Osteoblast (primary cell): ENCODE measurements at regions not wholly inside any gene's neighbourhood (a gene's known extent, or its start where the extent isn't known, plus 50 kb on each side); places are given as distances from the start of the nearest gene placed in this dataset.

ENCODE experiments used
- DNase-seq: peaks from one replicate; pipeline ENCODE4 v3.0.0; 2011; ENCODE audit warnings: low spot score, mixed read lengths; ENCODE audit not compliant: insufficient read length; ENCODE audit errors: missing footprints
- H2AFZ ChIP-seq: 2 replicates; pipeline ENCODE4 v1.6.0; 2011; ENCODE audit warnings: mild to moderate bottlenecking, low read length
- H3K27ac ChIP-seq: 2 replicates; pipeline ENCODE4 v1.5.1; 2011; ENCODE audit warnings: mild to moderate bottlenecking, low read depth, low read length, moderate library complexity
- H3K27me3 ChIP-seq: 2 replicates; pipeline ENCODE4 v1.6.0; 2012; ENCODE audit warnings: mild to moderate bottlenecking, control low read depth, inconsistent platforms, low read length, moderate library complexity; ENCODE audit not compliant: insufficient read depth
- H3K36me3 ChIP-seq: 2 replicates; pipeline ENCODE4 v1.5.1; 2011; ENCODE audit warnings: mild to moderate bottlenecking, low read length, control low read depth, moderate library complexity; ENCODE audit not compliant: insufficient read depth
- H3K4me1 ChIP-seq: 2 replicates; pipeline ENCODE4 v1.5.1; 2011; ENCODE audit warnings: mild to moderate bottlenecking, low read length, control low read depth, moderate library complexity; ENCODE audit not compliant: insufficient read depth
- H3K4me2 ChIP-seq: 2 replicates; pipeline ENCODE4 v1.6.0; 2011; ENCODE audit warnings: mild to moderate bottlenecking, low read length; ENCODE audit not compliant: insufficient read depth
- H3K4me3 ChIP-seq: fragments of 200-600 bp; sonication (generic); 3 replicates; pipeline ENCODE4 v1.5.1; 2012; ENCODE audit warnings: mild to moderate bottlenecking, low read length, inconsistent platforms; ENCODE audit not compliant: insufficient read depth
- H3K79me2 ChIP-seq: 2 replicates; pipeline ENCODE4 v1.6.0; 2012; ENCODE audit warnings: mild to moderate bottlenecking, low read length, control low read depth, inconsistent platforms; ENCODE audit not compliant: insufficient read depth
- H3K9me3 ChIP-seq: 2 replicates; pipeline ENCODE4 v1.5.1; 2011; ENCODE audit warnings: low read depth, low read length, control low read depth
- H4K20me1 ChIP-seq: 2 replicates; pipeline ENCODE4 v1.6.0; 2012; ENCODE audit warnings: mild to moderate bottlenecking, low read length, control low read depth; ENCODE audit not compliant: insufficient read depth
- TF ChIP-seq, protein P1 (sequence below): IDR thresholded peaks from 2 replicates; pipeline ENCODE4 v1.5.1; 2011; ENCODE audit warnings: mild to moderate bottlenecking, low read depth, low read length, moderate library complexity; ENCODE audit errors: extremely low read depth

DNA sequence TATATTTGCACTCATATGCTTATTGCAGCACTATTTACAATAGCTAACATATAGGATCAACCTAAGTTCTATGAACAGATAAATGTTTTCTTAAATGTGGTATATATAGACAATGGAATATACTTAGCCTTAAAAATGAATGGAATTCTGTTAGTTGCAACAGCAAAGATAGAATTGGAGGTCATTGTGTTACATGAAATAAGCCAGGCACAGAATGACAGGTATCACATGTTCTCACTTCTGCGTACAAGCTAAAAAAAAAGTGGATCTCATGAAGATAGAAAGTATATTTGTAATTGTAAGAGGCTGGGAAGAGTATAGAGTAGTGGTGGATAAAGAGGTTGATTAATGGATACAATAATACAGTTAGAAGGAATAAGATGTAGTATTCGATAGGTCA is 255.5 kb upstream of the SETBP1 start:
- Histone ChIP-seq H3K4me2 (no peak overlapping the region), H3K27ac (no peak overlapping the region), H3K27me3 (no peaks in the 10 kb centered on the region), H4K20me1 (no peaks in the 10 kb centered on the region), H3K4me3 (no peak overlapping the region), H3K4me1 (no peaks in the 10 kb centered on the region), H3K9me3 (no peaks in the 10 kb centered on the region), H3K79me2 (no peaks in the 10 kb centered on the region), H3K36me3 (no peaks in the 10 kb centered on the region), H2AFZ (no peak overlapping the region)
- TF ChIP-seq, protein P1, sequence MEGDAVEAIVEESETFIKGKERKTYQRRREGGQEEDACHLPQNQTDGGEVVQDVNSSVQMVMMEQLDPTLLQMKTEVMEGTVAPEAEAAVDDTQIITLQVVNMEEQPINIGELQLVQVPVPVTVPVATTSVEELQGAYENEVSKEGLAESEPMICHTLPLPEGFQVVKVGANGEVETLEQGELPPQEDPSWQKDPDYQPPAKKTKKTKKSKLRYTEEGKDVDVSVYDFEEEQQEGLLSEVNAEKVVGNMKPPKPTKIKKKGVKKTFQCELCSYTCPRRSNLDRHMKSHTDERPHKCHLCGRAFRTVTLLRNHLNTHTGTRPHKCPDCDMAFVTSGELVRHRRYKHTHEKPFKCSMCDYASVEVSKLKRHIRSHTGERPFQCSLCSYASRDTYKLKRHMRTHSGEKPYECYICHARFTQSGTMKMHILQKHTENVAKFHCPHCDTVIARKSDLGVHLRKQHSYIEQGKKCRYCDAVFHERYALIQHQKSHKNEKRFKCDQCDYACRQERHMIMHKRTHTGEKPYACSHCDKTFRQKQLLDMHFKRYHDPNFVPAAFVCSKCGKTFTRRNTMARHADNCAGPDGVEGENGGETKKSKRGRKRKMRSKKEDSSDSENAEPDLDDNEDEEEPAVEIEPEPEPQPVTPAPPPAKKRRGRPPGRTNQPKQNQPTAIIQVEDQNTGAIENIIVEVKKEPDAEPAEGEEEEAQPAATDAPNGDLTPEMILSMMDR, result no peak
- no peak for DNase-seq

DNA sequence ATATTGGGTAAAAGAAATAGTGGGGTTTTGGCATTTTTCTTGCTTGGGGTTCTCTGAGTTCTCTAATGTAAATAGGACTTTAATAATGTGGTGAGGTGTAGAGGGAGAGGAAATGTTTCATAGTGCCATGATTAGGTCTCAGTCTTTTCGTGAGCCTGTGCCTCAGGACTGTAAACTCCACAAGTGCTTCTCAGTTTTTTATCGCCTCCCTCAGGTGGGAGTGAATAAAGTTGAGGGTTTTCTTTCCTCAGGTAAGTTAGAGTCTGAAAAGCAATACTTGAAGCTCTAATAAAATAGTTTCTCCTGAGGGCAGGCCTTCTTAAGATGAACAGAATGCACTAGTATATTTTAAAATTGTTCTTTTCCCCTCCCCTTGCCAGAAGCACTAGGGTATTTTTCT is 243.1 kb upstream of the SETBP1 start:
- H2AFZ ChIP-seq, result no peak overlapping the region
- H3K9me3 ChIP-seq, result no peaks in the 10 kb centered on the region
- DNase-seq, result no peak
- H3K79me2 ChIP-seq, result no peaks in the 10 kb centered on the region
- no peaks in the 10 kb centered on the region for H4K20me1 ChIP-seq
- no peak overlapping the region for H3K4me2 ChIP-seq
- TF ChIP-seq, protein P1, result no peak
- H3K4me1 ChIP-seq, result no peaks in the 10 kb centered on the region
- no peaks in the 10 kb centered on the region for H3K27me3 ChIP-seq
- H3K36me3 ChIP-seq, result no peaks in the 10 kb centered on the region
- H3K27ac ChIP-seq, result no peak overlapping the region
- no peak overlapping the region for H3K4me3 ChIP-seq

DNA sequence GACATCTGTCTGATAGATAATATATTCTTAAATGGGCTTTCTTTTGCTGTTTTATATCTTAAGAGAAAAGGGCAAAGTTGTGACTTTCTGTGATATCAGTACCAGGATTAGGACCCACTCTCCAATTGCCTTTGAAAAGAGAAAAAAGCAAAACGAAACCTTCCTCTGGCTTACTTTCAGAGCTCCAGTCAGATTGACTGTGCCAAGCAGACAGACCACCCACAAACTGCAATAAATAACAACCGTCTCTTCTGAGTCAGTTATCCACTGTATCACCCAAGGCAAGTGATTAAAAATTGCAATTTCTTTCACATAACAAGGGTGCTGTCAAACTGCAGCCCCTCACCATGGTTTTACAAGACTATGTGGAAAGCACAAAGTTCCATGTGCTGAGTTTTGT is 230.5 kb upstream of the SETBP1 start:
- H3K27me3 ChIP-seq, result no peaks in the 10 kb centered on the region
- H3K4me2 ChIP-seq, result no peak overlapping the region
- H3K36me3 ChIP-seq, result no peaks in the 10 kb centered on the region
- no peak for DNase-seq
- TF ChIP-seq, protein P1, result no peak
- no peak overlapping the region for H2AFZ ChIP-seq
- no peaks in the 10 kb centered on the region for H4K20me1 ChIP-seq
- no peaks in the 10 kb centered on the region for H3K9me3 ChIP-seq
- no peak overlapping the region for H3K27ac ChIP-seq
- no peak overlapping the region for H3K4me3 ChIP-seq
- H3K79me2 ChIP-seq, result no peaks in the 10 kb centered on the region
- H3K4me1 ChIP-seq, result no peaks in the 10 kb centered on the region

DNA sequence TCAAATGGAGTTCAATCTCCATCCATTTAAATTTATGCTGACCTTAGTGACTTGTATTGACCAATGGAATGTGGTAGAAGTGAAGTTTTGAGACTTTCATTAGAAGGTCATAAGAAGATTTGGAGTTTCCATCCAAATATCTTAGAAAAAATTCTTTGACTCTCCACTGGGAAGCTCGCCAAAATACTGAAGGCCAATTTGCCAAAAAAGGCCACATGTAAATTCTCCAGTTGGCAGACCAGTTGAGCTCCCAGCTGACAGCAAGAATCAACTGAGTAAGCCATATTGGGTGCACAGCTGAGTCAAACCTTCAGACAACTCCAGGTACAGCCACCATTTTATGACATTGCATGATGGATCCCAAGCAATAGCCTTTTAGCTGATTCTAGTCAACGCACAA is 228.3 kb upstream of the SETBP1 start:
- no peak overlapping the region for H3K27ac ChIP-seq
- no peak for DNase-seq
- H4K20me1 ChIP-seq, result no peaks in the 10 kb centered on the region
- H3K4me1 ChIP-seq, result no peaks in the 10 kb centered on the region
- H2AFZ ChIP-seq, result no peak overlapping the region
- H3K79me2 ChIP-seq, result no peaks in the 10 kb centered on the region
- no peak overlapping the region for H3K4me3 ChIP-seq
- H3K9me3 ChIP-seq, result no peaks in the 10 kb centered on the region
- H3K4me2 ChIP-seq, result no peak overlapping the region
- H3K27me3 ChIP-seq, result no peaks in the 10 kb centered on the region
- TF ChIP-seq, protein P1, result no peak
- H3K36me3 ChIP-seq, result no peaks in the 10 kb centered on the region
